ENCODE measurements at regions not wholly inside any gene's neighbourhood (a gene's known extent, or its start where the extent isn't known, plus 50 kb on each side); places are given as distances from the start of the nearest gene placed in this dataset.

DNA sequence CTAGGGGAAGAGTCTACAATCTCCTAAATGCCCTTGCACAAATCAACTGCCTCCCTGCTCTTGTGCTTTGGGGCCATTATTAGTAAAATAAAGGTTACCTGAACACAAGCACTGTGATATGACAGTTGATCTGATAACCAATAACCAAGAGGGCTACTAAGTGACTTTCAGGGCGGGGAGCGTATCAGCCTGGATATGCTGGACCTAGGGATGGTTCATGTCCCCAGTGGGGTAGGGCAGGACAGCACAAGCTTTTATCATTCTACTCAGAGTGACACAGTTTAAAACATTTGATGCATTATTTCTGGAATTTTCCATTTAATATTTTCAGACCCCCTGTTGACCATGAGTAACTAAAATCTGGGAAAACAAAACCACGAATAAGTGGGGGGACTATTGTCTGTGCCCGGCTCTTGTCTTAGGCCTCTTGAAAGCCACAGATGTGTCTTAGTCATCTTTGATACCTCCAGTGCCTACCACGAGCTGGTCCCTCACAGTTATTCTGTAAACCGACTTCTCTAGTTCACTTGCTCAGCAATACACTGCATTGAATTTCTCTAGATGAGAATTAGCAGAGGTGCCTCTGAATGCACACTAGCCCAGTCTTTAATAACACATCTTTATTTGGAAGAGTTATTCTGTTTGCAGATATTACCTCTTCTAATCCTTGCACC, 94.6 kb upstream of the DHX40 start:
- 83% methylated on average over 6 of the region's 6 CpGs for WGBS (ENCODE audit: low lambda C conversion rate)
- Histone ChIP-seq H3K27me3 (ENCODE audit: control insufficient read depth in 1 of 2, insufficient read depth in 2 of 2, low read length in 2 of 2) (no peaks in the 10 kb centered on the region), H3K9ac (ENCODE audit: insufficient read depth, low read depth, low read length) (no peak overlapping the region), H3K9me3 (ENCODE audit: low read length) (no peaks in the 10 kb centered on the region), H2AFZ (ENCODE audit: low read length) (no peak overlapping the region), H3K79me2 (ENCODE audit: insufficient read depth, low read length) (no peaks in the 10 kb centered on the region), H3K27ac (ENCODE audit: extremely low read length, insufficient read depth, low read length) (no peak overlapping the region), H3K4me2 (ENCODE audit: low read depth, low read length) (no peak overlapping the region), H4K20me1 (ENCODE audit: insufficient read depth, low read length) (no peaks in the 10 kb centered on the region), H3K4me1 (ENCODE audit: insufficient read depth, low read length) (peaks cover 62% of the 10 kb centered on the region), H3K36me3 (replicated peaks in 1 of 2; ENCODE audit: control insufficient read depth in 1 of 2, insufficient read depth in 2 of 2, low read length in 2 of 2) (no peaks in the 10 kb centered on the region), H3K4me3 (replicated peaks in 1 of 3; ENCODE audit: insufficient read depth in 1 of 3, low read depth in 2 of 3, low read length in 3 of 3) (no peak overlapping the region)
- intact Hi-C loops (cut with micrococcal nuclease; ENCODE audit: unreplicated experiment) (no loop called here), in situ Hi-C loops (cut with HindIII; ENCODE audit: extremely low pct_ligation_motif_present, low pct_unique_long_range_greater_than_20kb) (no loop called here)
- CTCF ChIA-PET (ENCODE audit: low intra/inter-chr PET ratio, low total read pairs) = no interaction called here
- ATAC-seq = no peak
- DNase-seq (ENCODE audit: low spot score) = no peak
- POLR2A ChIA-PET = interaction anchor here (0.6 to 1.0 kb wide), 4 partner anchors 8 to 103 kb away, joined by 3 to 7 read pairs (median 3); no protein-coding TSS in a partner anchor
- BruUV-seq (replicated peaks) = no TSS peak
- no peak for FAIRE-seq
- 0 out of 2 replicates have a peak, but pooled peaks have one; percentile 6 for TF ChIP-seq ZNF790 (CRISPR knock-in tag; IDR thresholded peaks at IDR 0.05; ENCODE audit: borderline replicate concordance)
- no peak for TF ChIP-seq ZNF589 (CRISPR knock-in tag; conservative IDR thresholded peaks at IDR 0.05)
- TF ChIP-seq, protein P1, sequence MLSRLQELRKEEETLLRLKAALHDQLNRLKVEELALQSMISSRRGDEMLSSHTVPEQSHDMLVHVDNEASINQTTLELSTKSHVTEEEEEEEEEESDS (CRISPR knock-in tag; IDR thresholded peaks at IDR 0.05; ENCODE audit: borderline replicate concordance) = 0 out of 2 replicates have a peak, but pooled peaks have one; percentile 50
- TF ChIP-seq, protein P2, sequence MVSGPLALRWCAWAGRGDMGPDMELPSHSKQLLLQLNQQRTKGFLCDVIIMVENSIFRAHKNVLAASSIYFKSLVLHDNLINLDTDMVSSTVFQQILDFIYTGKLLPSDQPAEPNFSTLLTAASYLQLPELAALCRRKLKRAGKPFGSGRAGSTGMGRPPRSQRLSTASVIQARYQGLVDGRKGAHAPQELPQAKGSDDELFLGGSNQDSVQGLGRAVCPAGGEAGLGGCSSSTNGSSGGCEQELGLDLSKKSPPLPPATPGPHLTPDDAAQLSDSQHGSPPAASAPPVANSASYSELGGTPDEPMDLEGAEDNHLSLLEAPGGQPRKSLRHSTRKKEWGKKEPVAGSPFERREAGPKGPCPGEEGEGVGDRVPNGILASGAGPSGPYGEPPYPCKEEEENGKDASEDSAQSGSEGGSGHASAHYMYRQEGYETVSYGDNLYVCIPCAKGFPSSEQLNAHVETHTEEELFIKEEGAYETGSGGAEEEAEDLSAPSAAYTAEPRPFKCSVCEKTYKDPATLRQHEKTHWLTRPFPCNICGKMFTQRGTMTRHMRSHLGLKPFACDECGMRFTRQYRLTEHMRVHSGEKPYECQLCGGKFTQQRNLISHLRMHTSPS (CRISPR knock-in tag; IDR thresholded peaks at IDR 0.05; ENCODE audit: low read depth) = no peak
- TF ChIP-seq, protein P3, sequence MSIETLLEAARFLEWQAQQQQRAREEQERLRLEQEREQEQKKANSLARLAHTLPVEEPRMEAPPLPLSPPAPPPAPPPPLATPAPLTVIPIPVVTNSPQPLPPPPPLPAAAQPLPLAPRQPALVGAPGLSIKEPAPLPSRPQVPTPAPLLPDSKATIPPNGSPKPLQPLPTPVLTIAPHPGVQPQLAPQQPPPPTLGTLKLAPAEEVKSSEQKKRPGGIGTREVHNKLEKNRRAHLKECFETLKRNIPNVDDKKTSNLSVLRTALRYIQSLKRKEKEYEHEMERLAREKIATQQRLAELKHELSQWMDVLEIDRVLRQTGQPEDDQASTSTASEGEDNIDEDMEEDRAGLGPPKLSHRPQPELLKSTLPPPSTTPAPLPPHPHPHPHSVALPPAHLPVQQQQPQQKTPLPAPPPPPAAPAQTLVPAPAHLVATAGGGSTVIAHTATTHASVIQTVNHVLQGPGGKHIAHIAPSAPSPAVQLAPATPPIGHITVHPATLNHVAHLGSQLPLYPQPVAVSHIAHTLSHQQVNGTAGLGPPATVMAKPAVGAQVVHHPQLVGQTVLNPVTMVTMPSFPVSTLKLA (IDR thresholded peaks at IDR 0.05) = no peak
- TF ChIP-seq ZNF766 (CRISPR knock-in tag; IDR thresholded peaks at IDR 0.05; ENCODE audit: borderline replicate concordance) = no peak
- peak; percentile 18 for TF ChIP-seq TEAD3 (CRISPR knock-in tag; optimal IDR thresholded peaks at IDR 0.05; ENCODE audit: borderline replicate concordance)
- no peak for TF ChIP-seq BCL6 (CRISPR knock-in tag; IDR thresholded peaks at IDR 0.05)
- TF ChIP-seq, protein P4, sequence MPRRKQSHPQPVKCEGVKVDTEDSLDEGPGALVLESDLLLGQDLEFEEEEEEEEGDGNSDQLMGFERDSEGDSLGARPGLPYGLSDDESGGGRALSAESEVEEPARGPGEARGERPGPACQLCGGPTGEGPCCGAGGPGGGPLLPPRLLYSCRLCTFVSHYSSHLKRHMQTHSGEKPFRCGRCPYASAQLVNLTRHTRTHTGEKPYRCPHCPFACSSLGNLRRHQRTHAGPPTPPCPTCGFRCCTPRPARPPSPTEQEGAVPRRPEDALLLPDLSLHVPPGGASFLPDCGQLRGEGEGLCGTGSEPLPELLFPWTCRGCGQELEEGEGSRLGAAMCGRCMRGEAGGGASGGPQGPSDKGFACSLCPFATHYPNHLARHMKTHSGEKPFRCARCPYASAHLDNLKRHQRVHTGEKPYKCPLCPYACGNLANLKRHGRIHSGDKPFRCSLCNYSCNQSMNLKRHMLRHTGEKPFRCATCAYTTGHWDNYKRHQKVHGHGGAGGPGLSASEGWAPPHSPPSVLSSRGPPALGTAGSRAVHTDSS (CRISPR knock-in tag; conservative IDR thresholded peaks at IDR 0.05) = no peak
- TF ChIP-seq, protein P5, sequence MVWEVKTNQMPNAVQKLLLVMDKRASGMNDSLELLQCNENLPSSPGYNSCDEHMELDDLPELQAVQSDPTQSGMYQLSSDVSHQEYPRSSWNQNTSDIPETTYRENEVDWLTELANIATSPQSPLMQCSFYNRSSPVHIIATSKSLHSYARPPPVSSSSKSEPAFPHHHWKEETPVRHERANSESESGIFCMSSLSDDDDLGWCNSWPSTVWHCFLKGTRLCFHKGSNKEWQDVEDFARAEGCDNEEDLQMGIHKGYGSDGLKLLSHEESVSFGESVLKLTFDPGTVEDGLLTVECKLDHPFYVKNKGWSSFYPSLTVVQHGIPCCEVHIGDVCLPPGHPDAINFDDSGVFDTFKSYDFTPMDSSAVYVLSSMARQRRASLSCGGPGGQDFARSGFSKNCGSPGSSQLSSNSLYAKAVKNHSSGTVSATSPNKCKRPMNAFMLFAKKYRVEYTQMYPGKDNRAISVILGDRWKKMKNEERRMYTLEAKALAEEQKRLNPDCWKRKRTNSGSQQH (CRISPR knock-in tag; IDR thresholded peaks at IDR 0.05; ENCODE audit: low read depth) = no peak
- TF ChIP-seq PHF21A (CRISPR knock-in tag; IDR thresholded peaks at IDR 0.05) = no peak
- TF ChIP-seq IRX3 (CRISPR knock-in tag; IDR thresholded peaks at IDR 0.05; ENCODE audit: borderline replicate concordance, low read depth) = 0 out of 2 replicates have a peak, but pooled peaks have one; percentile 26
- TF ChIP-seq BRCA1 (CRISPR knock-in tag; IDR thresholded peaks at IDR 0.05) = 0 out of 2 replicates have a peak, but pooled peaks have one; percentile 11
- TF ChIP-seq RARG (CRISPR knock-in tag; IDR thresholded peaks at IDR 0.05; ENCODE audit: low read depth) = no peak
- no peak for TF ChIP-seq DNMT3B (CRISPR knock-in tag; conservative IDR thresholded peaks at IDR 0.05)
